Stimulated activated CD4-positive, alpha-beta T cell treated with anti-CD3 and anti-CD28 coated beads, Interleukin-15, amount 100 ng/mL, for 1 hour (primary cell): ENCODE measurements at regions not wholly inside any gene's neighbourhood (a gene's known extent, or its start where the extent isn't known, plus 50 kb on each side); places are given as distances from the start of the nearest gene placed in this dataset.
"Not testable (repeated sequence)": the region's sequence is repeated elsewhere in the genome, so short reads cannot be mapped to it uniquely, and the experiment has no call there.

Experiments used
- DNase-seq, 2 donors: peaks; one replicate each; pipeline ENCODE4 v3.0.0-alpha.2; 2020; ENCODE audit warnings: low read depth in 1 of 2, low spot score in 1 of 2

DNA sequence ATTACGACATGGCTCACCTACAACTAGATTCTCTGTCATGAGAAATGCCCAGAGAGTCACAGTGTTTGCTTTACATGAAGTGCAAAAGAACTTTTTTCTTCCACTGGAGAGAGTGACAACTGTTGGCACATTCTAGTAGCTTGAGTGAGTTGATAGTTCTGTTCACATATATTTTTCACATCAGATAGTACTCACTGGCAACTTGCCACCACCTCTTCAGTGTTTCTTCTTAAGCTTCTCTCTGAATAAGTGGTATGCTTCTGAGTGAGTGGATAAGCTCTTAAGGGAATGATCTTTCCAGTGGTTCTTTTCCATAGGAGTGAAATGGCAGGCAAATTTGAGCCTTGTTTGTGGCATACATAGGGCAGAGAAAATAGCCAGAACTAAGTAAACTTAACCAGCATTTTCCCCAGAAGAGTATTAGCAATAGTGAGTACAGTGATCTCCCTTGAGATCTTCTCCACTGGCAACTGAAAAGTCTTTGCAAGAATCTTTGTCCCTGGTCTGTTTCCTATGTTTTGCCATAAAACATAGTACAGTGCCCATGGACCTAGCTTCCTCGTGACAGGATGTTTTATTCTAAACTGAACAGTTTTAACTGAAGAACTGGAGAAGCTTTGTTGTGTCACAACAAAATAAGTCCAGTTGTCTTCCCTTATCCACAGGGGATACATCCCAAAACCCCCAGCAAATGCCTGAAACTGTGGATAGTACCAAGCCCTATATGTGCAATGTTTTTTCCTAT, 125.4 kb upstream of the CDK13 start:
- no peak for DNase-seq

DNA sequence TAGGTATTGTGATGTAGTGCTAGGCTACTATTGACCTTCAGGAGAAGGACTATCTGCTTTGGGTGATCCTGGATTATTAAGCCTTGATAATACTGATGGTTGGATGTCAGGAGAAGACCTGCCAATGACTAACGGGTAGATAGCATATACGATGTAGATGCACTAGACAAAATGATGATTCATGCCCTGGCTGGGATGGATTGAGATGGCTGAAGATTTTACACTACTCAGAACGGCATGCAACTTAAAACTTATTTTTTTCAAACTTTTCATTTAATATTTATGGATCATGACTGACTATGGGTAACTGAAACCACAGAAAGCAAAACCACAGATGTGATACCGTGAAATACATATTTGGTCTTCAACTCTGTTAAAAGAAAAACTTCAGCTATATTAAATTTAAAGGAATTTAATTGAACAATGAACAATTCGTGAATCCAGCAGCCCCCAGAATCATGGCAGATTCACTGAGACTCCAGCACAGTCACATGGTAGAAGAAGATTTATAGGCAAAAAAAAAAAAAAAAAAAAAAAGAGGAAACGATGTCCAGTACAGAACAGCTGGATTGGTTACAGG, 124.6 kb upstream of the CDK13 start:
- no peak for DNase-seq

DNA sequence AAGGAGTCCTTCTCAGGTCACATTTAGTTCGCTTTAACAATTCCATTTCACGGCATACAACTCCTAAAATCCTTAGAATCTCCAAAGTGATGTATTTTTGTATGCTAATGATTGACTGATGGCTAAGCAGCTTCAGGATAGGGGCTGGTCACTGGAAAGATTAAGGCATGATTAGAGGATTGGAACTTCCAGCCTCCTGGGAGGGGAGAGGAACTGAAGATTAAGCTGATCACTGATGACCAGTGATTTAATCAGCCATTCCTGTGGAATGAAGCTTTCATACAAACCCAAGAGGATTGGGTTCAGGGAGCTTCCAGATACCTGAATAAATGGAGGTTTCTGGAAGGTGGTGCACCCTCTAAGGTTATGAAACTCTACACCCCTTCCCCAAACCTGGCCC, 123.9 kb upstream of the CDK13 start:
- DNase-seq = no peak

DNA sequence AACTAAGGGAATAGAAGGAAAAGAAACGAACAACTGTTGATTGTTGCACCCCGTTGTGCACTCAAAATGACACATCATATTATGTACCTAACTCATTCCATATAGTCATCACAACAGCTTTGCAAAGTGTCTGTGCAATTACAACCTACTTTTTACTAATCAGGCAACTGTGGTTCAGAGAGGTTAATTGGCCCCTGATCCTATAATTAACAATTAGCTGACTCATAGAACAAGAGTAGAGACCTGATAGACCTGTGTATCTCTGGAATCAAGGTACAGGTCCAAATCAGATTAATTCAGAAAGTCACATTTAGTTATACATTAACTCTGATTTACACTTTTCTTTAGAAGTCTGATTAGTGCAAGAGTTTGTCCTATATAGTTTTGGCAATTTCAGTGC, 122.5 kb upstream of the CDK13 start:
- DNase-seq = no peak

DNA sequence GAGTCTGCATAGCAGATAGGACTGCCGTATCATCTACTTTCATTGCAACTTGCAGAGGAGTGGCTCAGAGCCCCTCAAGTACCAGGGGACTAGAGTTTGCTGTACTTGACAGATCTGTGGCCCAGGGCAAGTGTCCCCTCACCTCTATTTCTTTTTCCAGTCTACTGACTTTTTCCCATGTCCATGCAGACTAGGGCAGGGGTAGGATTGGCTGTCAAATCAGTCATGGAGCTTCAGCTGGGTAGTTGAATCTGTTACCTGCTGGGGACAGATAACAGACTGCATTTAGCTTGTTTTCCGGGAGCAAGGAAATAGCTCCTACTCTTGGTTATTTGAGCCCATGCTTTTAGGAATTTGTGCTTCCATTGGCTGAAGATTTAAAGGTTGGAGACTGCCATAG, 121.0 kb upstream of the CDK13 start:
- DNase-seq = no peak

DNA sequence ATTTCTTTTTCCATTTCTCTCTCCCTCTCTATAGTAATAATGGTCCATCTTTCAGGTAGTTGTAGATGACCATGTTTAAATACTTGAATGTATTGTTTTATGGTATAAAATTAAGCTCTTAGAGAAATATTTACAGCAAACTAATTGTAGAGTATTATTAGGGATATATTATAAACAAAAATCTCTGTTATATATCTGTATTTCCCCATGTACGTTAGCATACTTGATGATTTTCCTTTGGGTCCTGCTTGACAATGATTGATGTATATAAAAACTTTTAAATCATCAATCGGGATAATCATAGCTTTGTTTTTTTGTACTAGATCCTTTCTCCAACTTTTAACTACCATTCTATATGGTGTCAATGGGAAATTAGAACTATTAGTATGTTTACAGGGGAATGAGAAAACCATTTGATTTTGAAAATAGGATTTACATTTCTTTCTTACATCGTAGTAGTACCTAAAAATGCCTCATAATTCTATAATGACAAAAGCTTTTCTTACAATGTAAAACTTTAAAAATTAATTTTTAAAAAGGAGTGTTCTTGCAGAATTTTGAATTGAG, 117.5 kb upstream of the CDK13 start:
- DNase-seq = no peak

DNA sequence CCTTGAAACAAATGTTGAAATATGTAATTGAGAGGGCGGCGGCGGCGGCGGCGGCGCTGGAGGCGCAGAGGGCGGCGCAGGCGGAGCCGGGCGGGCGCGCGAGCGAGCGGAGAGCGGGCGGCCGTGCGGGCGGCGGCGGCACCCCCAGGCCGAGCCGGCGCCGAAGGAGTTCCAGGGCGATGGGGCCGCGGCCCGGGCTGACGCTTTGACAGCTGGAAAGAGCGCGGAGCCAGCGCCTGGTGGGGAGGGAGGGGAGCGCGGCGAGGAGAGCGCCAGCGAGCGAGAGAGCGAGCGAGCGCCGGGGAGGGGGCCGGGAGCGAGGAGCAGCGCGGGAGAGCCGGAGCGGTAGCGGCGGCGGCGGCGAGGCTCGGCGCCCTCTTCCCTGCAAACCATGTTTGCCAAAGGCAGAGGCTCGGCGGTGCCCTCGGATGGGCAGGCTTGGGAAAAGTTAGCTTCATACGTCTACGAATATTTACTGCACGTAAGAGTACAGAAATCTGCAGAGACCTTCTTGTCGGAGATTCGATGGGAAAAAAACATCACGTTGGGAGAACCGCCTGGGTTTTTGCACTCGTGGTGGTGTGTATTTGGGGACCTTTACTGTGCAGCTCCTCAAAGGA, 116.8 kb upstream of the CDK13 start:
- peak in 1 of 2 donors; percentile 14 for DNase-seq

DNA sequence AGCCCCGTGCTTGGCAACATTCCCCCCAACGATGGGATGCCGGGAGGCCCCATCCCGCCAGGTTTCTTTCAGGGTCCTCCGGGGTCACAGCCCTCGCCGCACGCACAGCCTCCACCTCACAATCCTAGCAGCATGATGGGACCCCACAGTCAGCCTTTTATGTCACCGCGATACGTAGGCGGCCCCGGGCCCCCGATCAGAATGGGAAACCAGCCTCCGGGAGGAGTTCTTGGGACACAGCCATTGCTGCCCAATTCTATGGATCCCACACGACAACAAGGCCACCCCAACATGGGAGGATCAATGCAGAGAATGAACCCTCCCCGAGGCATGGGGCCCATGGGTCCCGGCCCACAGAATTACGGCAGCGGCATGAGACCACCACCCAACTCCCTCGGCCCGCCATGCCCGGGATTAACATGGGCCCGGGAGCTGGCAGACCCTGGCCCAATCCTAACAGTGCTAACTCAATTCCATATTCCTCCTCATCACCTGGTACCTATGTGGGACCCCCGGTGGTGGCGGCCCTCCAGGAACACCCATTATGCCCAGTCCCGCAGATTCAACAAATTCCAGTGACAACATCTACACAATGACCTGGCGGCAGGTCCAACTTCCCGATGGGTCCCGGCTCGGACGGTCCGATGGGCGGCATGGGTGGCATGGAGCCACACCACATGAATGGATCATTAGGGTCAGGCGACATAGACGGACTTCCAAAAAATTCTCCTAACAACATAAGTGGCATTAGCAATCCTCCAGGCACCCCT, 116.0 kb upstream of the CDK13 start:
- DNase-seq = not testable (repeated sequence)

DNA sequence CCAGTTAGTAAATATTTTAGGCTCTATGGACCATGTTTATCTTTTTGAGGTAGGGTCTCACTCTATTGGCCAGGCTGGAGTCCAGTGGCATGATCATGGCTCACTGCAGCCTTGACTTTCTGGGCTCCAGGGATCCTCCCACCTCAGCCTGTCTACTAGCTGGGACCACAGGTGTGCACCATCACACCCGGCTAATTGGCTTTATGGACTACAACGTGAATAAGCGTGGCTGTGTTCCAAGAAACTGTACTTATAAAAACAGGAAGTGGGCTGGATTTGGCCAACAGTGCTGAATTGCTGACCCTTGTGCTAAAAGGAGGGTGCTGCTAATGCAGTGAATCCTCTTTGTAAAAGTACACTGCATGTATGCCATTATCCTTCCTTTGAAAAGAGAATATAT, 111.7 kb upstream of the CDK13 start:
- no peak for DNase-seq

DNA sequence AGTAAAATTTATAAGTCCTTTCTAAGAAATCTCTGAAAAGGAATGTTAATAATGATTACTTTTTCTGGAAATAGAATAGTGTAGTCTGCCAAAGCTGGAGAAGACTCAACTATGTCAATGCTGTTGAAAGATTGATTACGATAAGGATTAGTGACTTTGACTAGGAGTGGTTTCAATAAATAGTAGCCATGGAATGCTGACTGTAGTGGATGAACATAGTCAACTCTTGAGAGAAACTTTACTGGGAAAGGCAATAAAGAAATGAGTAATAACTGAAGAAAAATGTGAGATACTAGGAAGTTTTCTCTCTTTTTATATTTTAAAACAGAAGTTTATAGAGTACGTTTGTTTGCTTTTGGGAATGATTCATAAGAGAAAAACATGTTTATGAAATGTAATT, 105.0 kb upstream of the CDK13 start:
- no peak for DNase-seq

DNA sequence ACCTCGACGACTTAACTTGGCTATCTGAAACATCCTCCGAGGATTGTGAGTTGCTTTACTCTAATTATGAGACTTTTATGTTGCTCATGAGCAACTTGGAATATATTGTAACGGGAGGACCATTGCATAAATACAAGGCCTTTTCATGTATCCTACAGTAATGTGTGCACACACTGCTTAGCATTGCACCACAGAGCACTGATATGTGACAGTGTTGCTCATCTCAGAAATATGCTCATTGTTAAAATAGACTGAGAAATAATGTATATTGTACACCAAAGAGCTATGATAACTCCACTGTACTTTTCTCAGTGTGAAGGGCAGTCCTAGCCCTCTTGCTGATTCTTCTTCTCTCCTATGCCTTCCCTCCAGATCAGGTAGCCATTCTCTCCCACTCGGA, 102.8 kb upstream of the CDK13 start:
- no peak for DNase-seq

DNA sequence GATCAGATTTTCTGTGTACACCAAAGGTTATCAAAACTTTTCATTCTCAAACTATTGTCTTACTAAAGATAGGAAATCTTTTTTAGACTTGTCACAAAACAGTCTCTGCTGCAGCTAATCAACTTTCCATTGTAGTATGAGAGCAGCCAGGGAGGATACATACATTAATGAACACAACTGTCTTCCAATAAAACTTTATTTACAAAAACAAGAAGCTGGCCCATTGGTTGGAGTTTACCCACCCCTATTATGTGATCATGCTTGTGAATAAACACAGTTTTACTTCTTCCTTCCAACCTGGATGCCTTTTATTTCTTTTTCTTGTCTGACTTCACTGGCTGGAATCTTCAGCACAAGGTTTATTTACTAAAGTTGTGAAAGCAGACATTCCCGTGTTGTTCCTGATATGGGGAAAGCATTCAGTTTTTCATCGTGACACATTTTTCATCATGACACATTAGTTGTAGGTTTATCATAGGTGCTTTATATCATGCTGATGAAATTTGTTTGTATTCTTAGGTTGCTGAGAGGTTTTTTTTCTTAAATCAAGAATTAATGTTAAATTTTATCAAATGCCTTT, 98.5 kb upstream of the CDK13 start:
- no peak for DNase-seq

DNA sequence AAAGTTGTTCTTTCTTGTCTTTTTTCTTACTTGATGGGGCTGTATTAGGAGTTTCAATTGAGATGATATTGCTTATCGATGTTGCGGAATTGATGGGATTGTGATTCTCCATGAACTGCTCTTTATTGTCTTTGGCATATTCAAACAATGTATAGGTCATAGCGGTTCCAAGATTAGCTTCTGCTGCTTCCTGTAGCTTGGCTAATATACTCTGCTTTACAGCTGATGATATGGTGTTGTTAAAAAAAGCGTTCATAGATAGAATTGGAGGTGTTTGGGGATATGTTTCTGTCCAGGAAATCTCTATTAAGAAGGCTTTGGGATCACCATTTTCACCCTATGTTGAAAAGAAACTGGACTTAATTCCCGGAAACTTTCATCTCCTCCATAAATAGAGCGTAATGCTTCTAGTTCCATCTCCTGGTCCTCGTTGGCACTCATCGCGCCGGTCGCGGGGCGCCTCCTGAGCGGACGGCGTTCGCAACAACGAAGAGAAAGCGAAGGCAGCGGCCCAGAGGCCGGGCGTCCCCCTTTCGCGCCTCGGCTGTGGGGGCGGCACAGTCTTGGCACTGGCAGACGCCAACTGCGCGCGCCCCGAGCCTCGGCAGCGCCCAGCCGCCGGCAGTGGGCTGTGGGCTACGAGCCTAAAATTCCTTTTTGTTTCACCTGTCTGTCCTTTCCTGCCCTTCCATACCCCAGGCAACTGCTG, 95.3 kb upstream of the CDK13 start:
- DNase-seq = not testable (repeated sequence)

DNA sequence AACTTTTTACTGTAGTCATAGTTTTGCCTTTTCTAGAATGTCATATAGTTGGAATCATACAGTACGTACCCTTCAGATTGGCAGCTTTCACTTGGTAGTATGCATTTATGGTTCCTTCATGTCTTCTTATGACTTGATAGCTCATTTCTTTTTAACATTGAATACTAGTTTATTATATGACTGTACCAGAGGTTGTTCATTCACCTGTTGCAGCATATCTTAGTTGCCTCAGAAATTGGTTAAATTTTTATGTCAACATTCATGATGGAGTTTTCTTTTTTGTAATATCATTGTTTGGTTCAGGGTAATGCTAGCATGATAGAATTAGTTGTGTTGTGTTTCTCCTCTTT, 94.8 kb upstream of the CDK13 start:
- no peak for DNase-seq

DNA sequence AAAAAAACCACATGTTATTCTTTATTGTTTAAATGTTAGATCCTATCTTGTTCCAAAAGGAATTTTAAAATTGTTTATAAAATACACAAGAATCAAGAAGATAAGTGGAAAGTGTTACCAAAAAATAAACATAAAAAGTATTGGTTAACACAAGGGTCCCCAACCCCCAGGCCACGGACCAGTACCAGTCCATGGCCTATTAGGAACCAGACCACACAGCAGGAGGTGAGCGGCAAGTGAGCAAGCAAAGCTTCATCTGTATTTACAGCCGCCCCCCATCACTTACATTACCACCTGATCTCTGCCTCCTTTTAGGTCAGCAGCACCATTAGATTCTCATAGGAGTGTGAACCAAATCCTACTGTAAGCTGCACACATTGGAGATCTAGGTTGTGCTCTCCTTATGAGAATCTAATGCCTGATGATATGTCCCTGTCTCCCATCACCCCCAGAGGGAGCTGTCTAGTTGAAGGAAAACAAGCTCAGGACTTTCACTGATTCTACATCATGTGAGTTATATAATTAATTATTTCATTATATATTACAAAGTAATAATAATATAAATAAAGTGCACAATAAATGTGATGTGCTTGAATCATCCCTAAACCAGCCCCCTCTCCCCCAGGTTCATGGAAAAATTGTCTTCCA, 86.3 kb upstream of the CDK13 start:
- DNase-seq = not testable (repeated sequence)

DNA sequence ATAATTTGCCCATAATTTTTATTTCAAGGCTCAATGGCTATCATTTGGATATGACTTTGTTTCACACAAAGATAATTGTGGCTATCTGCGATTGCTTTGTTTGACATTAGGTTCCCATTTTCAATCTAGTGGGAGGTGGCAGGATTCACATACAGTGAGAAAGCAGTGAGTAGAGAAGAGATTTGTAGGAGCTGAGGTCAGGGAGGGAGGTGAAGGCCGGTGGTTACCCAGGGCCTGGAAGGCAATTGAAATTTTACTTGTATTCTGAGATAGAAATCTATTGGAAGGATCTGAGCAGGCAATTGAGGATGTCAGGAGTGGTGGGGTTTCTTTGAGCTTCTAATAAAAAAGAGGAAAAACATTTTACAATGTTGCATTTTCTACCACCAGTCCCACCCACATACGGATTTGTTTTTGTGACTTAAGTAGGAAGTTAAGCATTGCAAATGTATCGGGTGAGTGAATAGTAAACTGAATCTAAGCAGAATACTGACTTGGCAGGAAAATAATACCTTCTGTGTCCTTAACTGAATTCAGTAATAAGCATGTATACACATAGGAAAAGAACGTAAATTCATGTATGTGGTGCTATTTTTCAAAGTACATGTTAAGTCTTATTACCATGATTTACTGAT, 80.1 kb upstream of the CDK13 start:
- DNase-seq = not testable (repeated sequence)

DNA sequence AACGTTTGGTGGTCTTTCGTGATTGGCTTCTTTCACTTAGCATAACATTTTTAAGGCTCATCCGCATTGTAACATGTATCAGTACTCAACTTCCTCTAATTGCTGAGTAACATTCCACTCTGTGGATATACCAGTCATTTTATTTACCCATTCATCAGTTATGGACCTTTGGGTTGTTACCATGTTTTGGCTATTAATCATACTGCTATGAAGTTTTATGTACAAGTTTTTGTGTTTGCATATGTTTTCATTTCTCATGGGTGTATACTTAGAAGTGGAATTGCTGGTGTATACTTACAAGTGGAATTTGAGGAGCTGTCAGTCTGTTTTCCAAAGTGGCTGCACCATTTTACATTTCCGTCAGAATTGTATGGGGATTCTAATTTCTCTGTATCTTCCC, 78.4 kb upstream of the CDK13 start:
- not testable (repeated sequence) for DNase-seq

DNA sequence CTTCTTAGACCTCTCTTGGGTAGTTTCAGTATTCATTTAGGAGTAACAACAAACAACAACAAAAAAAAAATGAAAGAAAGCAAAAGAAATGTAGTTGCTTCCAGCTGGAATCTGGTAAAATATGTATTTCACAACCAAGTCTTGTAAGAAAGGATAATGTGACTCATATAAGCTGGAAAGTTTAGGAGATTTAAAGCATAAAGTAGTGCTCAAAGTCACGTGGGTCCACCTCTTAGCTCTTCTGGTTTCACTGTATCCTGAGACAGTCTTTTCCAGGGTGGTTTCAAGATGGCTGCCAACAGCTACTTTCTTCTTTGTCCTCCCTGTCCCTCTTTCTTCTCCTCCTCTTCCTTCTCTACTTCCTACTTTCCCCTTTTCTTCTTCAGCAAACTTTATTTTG, 69.5 kb upstream of the CDK13 start:
- no peak for DNase-seq

DNA sequence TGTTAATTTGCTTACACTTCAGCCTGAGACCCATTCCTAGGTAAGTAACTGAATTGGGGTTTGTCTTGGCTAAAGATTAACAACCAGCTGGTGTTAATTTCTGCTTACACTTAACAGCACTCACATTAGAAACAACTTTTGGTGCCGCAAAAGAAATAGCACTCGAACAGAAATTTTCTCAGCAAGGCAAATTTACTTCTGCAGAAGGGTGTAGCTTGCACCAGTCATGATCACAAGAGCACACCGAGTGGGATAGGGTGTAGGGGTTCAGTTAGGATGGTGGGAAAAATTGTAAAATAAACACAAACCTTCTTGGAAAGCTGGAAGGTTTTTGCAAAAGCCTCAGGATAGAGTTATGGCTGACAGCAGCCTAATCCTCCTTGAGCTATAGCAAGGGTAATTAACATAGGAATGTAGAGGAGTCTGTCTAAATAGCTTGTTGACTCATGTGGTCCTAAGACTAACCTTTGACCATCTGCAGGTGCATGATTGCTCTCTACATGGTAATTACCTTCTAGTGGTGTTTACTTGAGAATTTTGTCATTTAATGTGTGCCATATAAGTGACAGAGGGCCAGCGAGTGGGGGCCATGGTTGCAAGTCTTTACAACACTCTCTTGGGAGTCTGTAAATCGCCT, 67.8 kb upstream of the CDK13 start:
- no peak for DNase-seq
